ENCODE measurements at regions not wholly inside any gene's neighbourhood (a gene's known extent, or its start where the extent isn't known, plus 50 kb on each side); places are given as distances from the start of the nearest gene placed in this dataset.

DNA sequence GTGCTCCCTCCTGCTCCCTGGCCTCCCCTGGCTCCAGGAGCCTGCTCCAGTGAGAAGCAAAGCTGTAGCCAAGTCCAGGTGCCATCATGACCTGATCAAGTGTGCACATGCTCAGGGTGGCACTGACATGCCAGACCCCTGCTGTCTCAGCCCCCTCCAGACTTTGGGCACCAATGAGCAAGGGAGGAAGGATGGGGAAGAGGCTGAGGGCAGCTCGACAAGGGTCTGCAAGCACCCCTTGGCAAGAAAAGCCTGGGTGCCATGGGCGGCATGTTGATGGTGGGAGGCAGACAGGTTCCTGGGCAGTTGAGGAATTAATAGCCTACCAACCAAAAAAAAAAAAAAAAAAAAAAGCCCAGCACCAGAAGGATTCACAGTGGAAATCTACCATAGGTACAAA is 942.6 kb upstream of the PRMT6 start:
- TF ChIP-seq CTCF (IDR thresholded peaks at IDR 0.05) = no peak
- TF ChIP-seq EZH2 (IDR thresholded peaks at IDR 0.05; ENCODE audit: borderline replicate concordance, insufficient read depth, low read depth, low read length, poor library complexity, severe bottlenecking) = no peak
- no peak for DNase-seq
- no peaks in the 10 kb centered on the region for H3K79me2 ChIP-seq (ENCODE audit: control insufficient read depth, insufficient read depth, low read length)
- no peak overlapping the region for H3K4me3 Mint-ChIP-seq
- no peaks in the 10 kb centered on the region for H4K20me1 ChIP-seq (ENCODE audit: control insufficient read depth, insufficient read depth, low read length, poor library complexity, severe bottlenecking)
- no peak overlapping the region for H3K4me3 ChIP-seq (ENCODE audit: control extremely low read depth in 1 of 5, extremely low read depth in 1 of 5, insufficient read depth in 1 of 5, low read depth in 2 of 5, low read length in 4 of 5)
- H3K4me1 Mint-ChIP-seq = no peaks in the 10 kb centered on the region
- no CpG with 5 or more reads among the region's 2 CpGs for WGBS (ENCODE audit: insufficient coverage)
- POLR2A ChIA-PET = no interaction called here
- no peaks in the 10 kb centered on the region for H3K27me3 ChIP-seq (replicated peaks in 1 of 4; ENCODE audit: control extremely low read depth in 1 of 4, control insufficient read depth in 3 of 4, insufficient read depth in 4 of 4, low read length in 3 of 4)
- no peaks in the 10 kb centered on the region for H3K27me3 Mint-ChIP-seq
- intact Hi-C loops (cut with micrococcal nuclease) = no loop called here
- no peak overlapping the region for H3K27ac Mint-ChIP-seq
- H3K4me2 ChIP-seq (replicated peaks; ENCODE audit: low read depth, low read length, poor library complexity, severe bottlenecking) = no peak overlapping the region
- no peak overlapping the region for H3K27ac ChIP-seq (ENCODE audit: low read length in 2 of 2)
- no peaks in the 10 kb centered on the region for H3K36me3 ChIP-seq (replicated peaks in 1 of 2; ENCODE audit: control extremely low read depth in 1 of 2, control insufficient read depth in 1 of 2, extremely low read depth in 1 of 2, insufficient read depth in 2 of 2, low read length in 1 of 2)
- no peaks in the 10 kb centered on the region for H3K4me1 ChIP-seq (ENCODE audit: control insufficient read depth in 2 of 2, insufficient read depth in 2 of 2, low read length in 2 of 2)
- H2AFZ ChIP-seq (ENCODE audit: insufficient read depth, low read depth, low read length, poor library complexity, severe bottlenecking) = no peak overlapping the region
- ATAC-seq (ENCODE audit: low read depth) = no peak
- peaks cover 0 to 9% (median 0%) of the 10 kb centered on the region in 3 donors for H3K9me3 ChIP-seq (ENCODE audit: control extremely low read depth in 1 of 3, control insufficient read depth in 2 of 3, insufficient read depth in 1 of 3, low read length in 2 of 3)
- H3K9me3 Mint-ChIP-seq (ENCODE audit: insufficient read depth) = no peaks in the 10 kb centered on the region
- CTCF ChIA-PET = no interaction called here
- H3K9ac ChIP-seq (ENCODE audit: low read length) = no peak overlapping the region

DNA sequence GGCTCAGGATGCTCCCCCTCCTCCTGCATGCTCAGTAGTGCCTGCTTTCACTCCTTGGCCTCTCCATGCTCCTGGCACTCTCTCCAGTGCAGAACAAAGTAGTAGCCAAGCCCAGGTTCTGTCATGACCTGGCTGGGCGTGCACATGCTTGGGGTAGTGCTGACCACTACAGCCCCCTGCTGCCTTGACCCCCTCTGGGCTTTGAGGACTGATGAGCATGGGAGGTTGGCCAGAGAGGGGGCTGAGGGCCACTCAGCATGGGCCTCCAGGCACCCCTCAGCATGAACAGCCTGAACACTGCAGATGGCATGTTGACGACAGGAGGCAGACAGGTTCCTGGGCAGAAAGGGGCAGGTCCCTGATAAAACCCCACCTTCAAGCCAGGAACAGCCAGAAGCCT is 935.7 kb upstream of the PRMT6 start:
- Histone ChIP-seq H3K9me3 (ENCODE audit: control extremely low read depth in 1 of 3, control insufficient read depth in 2 of 3, insufficient read depth in 1 of 3, low read length in 2 of 3) (peaks cover 0 to 24% (median 5%) of the 10 kb centered on the region in 3 donors), H2AFZ (ENCODE audit: insufficient read depth, low read depth, low read length, poor library complexity, severe bottlenecking) (no peak overlapping the region), H3K79me2 (ENCODE audit: control insufficient read depth, insufficient read depth, low read length) (no peaks in the 10 kb centered on the region), H3K4me2 (replicated peaks; ENCODE audit: low read depth, low read length, poor library complexity, severe bottlenecking) (no peak overlapping the region), H3K27ac (ENCODE audit: low read length in 2 of 2) (no peak overlapping the region), H3K4me3 (ENCODE audit: control extremely low read depth in 1 of 5, extremely low read depth in 1 of 5, insufficient read depth in 1 of 5, low read depth in 2 of 5, low read length in 4 of 5) (no peak overlapping the region), H4K20me1 (ENCODE audit: control insufficient read depth, insufficient read depth, low read length, poor library complexity, severe bottlenecking) (no peaks in the 10 kb centered on the region), H3K36me3 (replicated peaks in 1 of 2; ENCODE audit: control extremely low read depth in 1 of 2, control insufficient read depth in 1 of 2, extremely low read depth in 1 of 2, insufficient read depth in 2 of 2, low read length in 1 of 2) (no peaks in the 10 kb centered on the region), H3K4me1 (ENCODE audit: control insufficient read depth in 2 of 2, insufficient read depth in 2 of 2, low read length in 2 of 2) (no peaks in the 10 kb centered on the region), H3K9ac (ENCODE audit: low read length) (no peak overlapping the region), H3K27me3 (replicated peaks in 1 of 4; ENCODE audit: control extremely low read depth in 1 of 4, control insufficient read depth in 3 of 4, insufficient read depth in 4 of 4, low read length in 3 of 4) (no peaks in the 10 kb centered on the region)
- no peak for DNase-seq
- TF ChIP-seq EZH2 (IDR thresholded peaks at IDR 0.05; ENCODE audit: borderline replicate concordance, insufficient read depth, low read depth, low read length, poor library complexity, severe bottlenecking) (no peak), CTCF (IDR thresholded peaks at IDR 0.05) (no peak)
- 79% methylated on average over 2 of the region's 2 CpGs for WGBS (ENCODE audit: insufficient coverage)
- Mint-ChIP-seq H3K27ac (no peak overlapping the region), H3K4me3 (no peak overlapping the region), H3K4me1 (no peaks in the 10 kb centered on the region), H3K27me3 (no peaks in the 10 kb centered on the region), H3K9me3 (ENCODE audit: insufficient read depth) (peaks cover 5% of the 10 kb centered on the region)
- intact Hi-C loops (cut with micrococcal nuclease) = no loop called here
- ChIA-PET POLR2A (no interaction called here), CTCF (no interaction called here)
- ATAC-seq (ENCODE audit: low read depth) = no peak
